IMR-90 (cell line): ENCODE measurements at regions not wholly inside any gene's neighbourhood (a gene's known extent, or its start where the extent isn't known, plus 50 kb on each side); places are given as distances from the start of the nearest gene placed in this dataset.

Source experiments
- ATAC-seq: fragments of 200-7000 bp; cut with Tn5 transposase; 2 replicates; pipeline ENCODE4 v1.9.1; 2020; ENCODE audit warnings: low read depth, mild to moderate bottlenecking, moderate library complexity
- BruUV-seq: library from RNA; stranded (reverse); fragments of 400-500 nt; replicated peaks from 2 replicates; lab custom pipeline; 2021; lab: Mats Ljungman, UMichigan
- CTCF ChIA-PET: fragments of 300-600 bp; formaldehyde crosslinking; extraction: SDS; loops from one replicate; lab custom pipeline; 2021; ENCODE audit warnings: antibody characterized with exemption; lab: Yijun Ruan, JAX
- POLR2A ChIA-PET: fragments of 300-600 bp; sonication (Branson Sonifier 250); formaldehyde crosslinking; loops from one replicate; lab custom pipeline; 2022; ENCODE audit warnings: antibody characterized with exemption; ENCODE audit not compliant: unreplicated experiment; lab: Charles Lee
- DNase-seq: peaks from one replicate; pipeline ENCODE4 v3.0.0; 2013
- H2AFZ ChIP-seq: replicated peaks from 2 replicates; pipeline ENCODE3; 2013; ENCODE audit warnings: low read length, mild to moderate bottlenecking; ENCODE audit not compliant: poor library complexity
- H2AK5ac ChIP-seq: 2 replicates; pipeline ENCODE4 v1.6.1; 2013; ENCODE audit warnings: low read depth, low read length, inconsistent platforms
- H2AK9ac ChIP-seq: replicated peaks from 2 replicates; pipeline ENCODE3; 2013; ENCODE audit warnings: mild to moderate bottlenecking, low read depth, low read length, moderate library complexity; ENCODE audit not compliant: poor library complexity
- H2BK120ac ChIP-seq: 2 replicates; pipeline ENCODE4 v1.6.1; 2013; ENCODE audit warnings: low read depth, low read length, inconsistent platforms
- H2BK15ac ChIP-seq: 3 replicates; pipeline ENCODE4 v1.6.1; 2013; ENCODE audit warnings: low read depth, low read length, inconsistent platforms
- H2BK20ac ChIP-seq: 2 replicates; pipeline ENCODE4 v1.6.1; 2013; ENCODE audit warnings: low read depth, mild to moderate bottlenecking, inconsistent platforms, low read length, moderate library complexity
- H2BK5ac ChIP-seq: 2 replicates; pipeline ENCODE4 v1.6.1; 2013; ENCODE audit warnings: mild to moderate bottlenecking, low read depth, low read length, inconsistent platforms; ENCODE audit not compliant: poor library complexity, severe bottlenecking
- H3K14ac ChIP-seq: replicated peaks from 2 replicates; pipeline ENCODE4 v1.6.1; 2013; ENCODE audit warnings: low read depth, low read length, inconsistent platforms
- H3K18ac ChIP-seq: 2 replicates; pipeline ENCODE4 v1.6.1; 2013; ENCODE audit warnings: low read depth, low read length, control low read depth
- H3K23ac ChIP-seq: 2 replicates; pipeline ENCODE4 v1.6.1; 2013; ENCODE audit warnings: low read depth, low read length, inconsistent platforms
- H3K27ac ChIP-seq: 2 replicates; pipeline ENCODE4 v1.5.1; 2013; ENCODE audit warnings: mild to moderate bottlenecking, control low read depth, low read length; ENCODE audit not compliant: insufficient read depth
- H3K27me3 ChIP-seq: 2 replicates; pipeline ENCODE4 v1.6.1; 2013; ENCODE audit warnings: low read length; ENCODE audit not compliant: control insufficient read depth, insufficient read depth
- H3K36me3 ChIP-seq: 2 replicates; pipeline ENCODE4 v1.6.1; 2013; ENCODE audit warnings: low read length, mixed read lengths; ENCODE audit not compliant: control insufficient read depth, insufficient read depth
- H3K4ac ChIP-seq: 2 replicates; pipeline ENCODE4 v1.6.1; 2013; ENCODE audit warnings: low read depth, low read length, inconsistent platforms
- H3K4me1 ChIP-seq: 2 replicates; pipeline ENCODE4 v1.6.1; 2013; ENCODE audit warnings: low read length, mixed read lengths; ENCODE audit not compliant: control insufficient read depth, insufficient read depth
- H3K4me2 ChIP-seq: 2 replicates; pipeline ENCODE4 v1.6.1; 2013; ENCODE audit warnings: low read depth, mild to moderate bottlenecking, control low read depth, low read length, moderate library complexity
- H3K4me3 ChIP-seq: 2 replicates; pipeline ENCODE4 v1.5.1; 2013; ENCODE audit warnings: low read depth, mild to moderate bottlenecking, control low read depth, low read length, moderate library complexity; ENCODE audit not compliant: insufficient read depth
- H3K56ac ChIP-seq: 2 replicates; pipeline ENCODE4 v1.6.1; 2013; ENCODE audit warnings: low read length, inconsistent platforms; ENCODE audit not compliant: insufficient read depth; ENCODE audit errors: extremely low read depth
- H3K79me1 ChIP-seq, 2 experiments: 2 replicates each; pipeline ENCODE4 v1.6.1; 2013; ENCODE audit warnings: low read length in 2 of 2, inconsistent platforms in 1 of 2, low read depth in 1 of 2
- H3K9ac ChIP-seq: 2 replicates; pipeline ENCODE4 v1.6.1; 2013; ENCODE audit warnings: low read depth, low read length, control low read depth
- H3K9me1 ChIP-seq: 2 replicates; pipeline ENCODE4 v1.6.1; 2013; ENCODE audit warnings: low read length, inconsistent platforms; ENCODE audit not compliant: insufficient read depth
- H3K9me3 ChIP-seq: 2 replicates; pipeline ENCODE4 v1.6.1; 2013; ENCODE audit warnings: low read length; ENCODE audit not compliant: control insufficient read depth, insufficient read depth
- H4K20me1 ChIP-seq: 2 replicates; pipeline ENCODE4 v1.6.1; 2013; ENCODE audit warnings: low read length, inconsistent platforms; ENCODE audit not compliant: insufficient read depth
- H4K5ac ChIP-seq: 2 replicates; pipeline ENCODE4 v1.6.1; 2013; ENCODE audit warnings: mild to moderate bottlenecking, low read depth, low read length, control low read depth
- H4K8ac ChIP-seq, 2 experiments: 2 replicates each; pipeline ENCODE4 v1.6.1; 2013; ENCODE audit warnings: low read depth in 2 of 2, low read length in 2 of 2, control low read depth in 1 of 2, inconsistent platforms in 1 of 2
- H4K91ac ChIP-seq: 2 replicates; pipeline ENCODE4 v1.6.1; 2013; ENCODE audit warnings: low read depth, low read length, inconsistent platforms; ENCODE audit not compliant: insufficient read depth
- CHD1 ChIP-seq: IDR thresholded peaks from 2 replicates; pipeline ENCODE4 v1.6.1; 2012; ENCODE audit warnings: low read depth, low read length, improper control_type of control experiment
- CTCF ChIP-seq: conservative IDR thresholded peaks from 2 replicates; pipeline ENCODE4 v1.5.1; 2012; ENCODE audit warnings: mild to moderate bottlenecking, low read depth, low read length, improper control_type of control experiment
- ELK1 ChIP-seq: fragments of 150-350 bp; IDR thresholded peaks from 2 replicates; pipeline ENCODE4 v1.6.1; 2016; ENCODE audit warnings: low read depth, mild to moderate bottlenecking, low read length, moderate library complexity, borderline replicate concordance
- FOS ChIP-seq: fragments of 150-350 bp; IDR thresholded peaks from 2 replicates; pipeline ENCODE4 v1.6.1; 2016; ENCODE audit warnings: low read depth, low read length
- MAFK ChIP-seq: IDR thresholded peaks from 2 replicates; pipeline ENCODE4 v1.6.1; 2012; ENCODE audit warnings: low read depth, low read length, improper control_type of control experiment
- MAZ ChIP-seq: IDR thresholded peaks from 2 replicates; pipeline ENCODE4 v1.6.1; 2012; ENCODE audit warnings: low read depth, mild to moderate bottlenecking, low read length, improper control_type of control experiment, moderate library complexity, borderline replicate concordance
- POLR2A ChIP-seq: IDR thresholded peaks from 2 replicates; pipeline ENCODE4 v1.6.1; 2012; ENCODE audit warnings: mild to moderate bottlenecking, low read depth, low read length
- RAD21 ChIP-seq: IDR thresholded peaks from 2 replicates; pipeline ENCODE4 v1.6.1; 2012; ENCODE audit warnings: low read length, improper control_type of control experiment
- RCOR1 ChIP-seq: IDR thresholded peaks from 2 replicates; pipeline ENCODE4 v1.6.1; 2012; ENCODE audit warnings: mild to moderate bottlenecking, low read length, improper control_type of control experiment; ENCODE audit not compliant: insufficient replicate concordance
- RFX5 ChIP-seq: IDR thresholded peaks from 2 replicates; pipeline ENCODE4 v1.8.0; 2012; ENCODE audit warnings: low read depth, mild to moderate bottlenecking, low read length, moderate library complexity
- SMC3 ChIP-seq: fragments of 150-350 bp; IDR thresholded peaks from 2 replicates; pipeline ENCODE4 v1.6.1; 2016; ENCODE audit warnings: low read depth, mild to moderate bottlenecking, antibody characterized with exemption, low read length, moderate library complexity
- WGBS, 2 experiments: methylation state at CpG; one replicate each; pipeline versions ENCODE4 v1.1.5 to v1.1.7; 2013; ENCODE audit warnings: missing lambda C conversion rate in 2 of 2; ENCODE audit not compliant: insufficient read length in 1 of 2; ENCODE audit errors: extremely low coverage in 2 of 2; 5-methylcytosine and 5-hydroxymethylcytosine counted together
- dilution Hi-C: fragments of 300-500 bp; cut with HindIII; formaldehyde crosslinking; loops from one replicate; pipeline ENCODE4 v1.14.3; 2018; ENCODE audit warnings: low sequenced_read_pairs; ENCODE audit not compliant: unreplicated experiment
- in situ Hi-C: fragments of 300-500 bp; cut with MboI; formaldehyde crosslinking; loops from 3 replicates; pipeline ENCODE4 v1.14.3; 2019; ENCODE audit warnings: low sequenced_read_pairs, inconsistent platforms, mixed read lengths
- intact Hi-C: fragments of 100-400 bp; cut with micrococcal nuclease; formaldehyde crosslinking; loops from 2 replicates; pipeline ENCODE4 v1.10.0; 2022

GRCh38 chr5:44881266-44881665 lies 72.5 kb downstream of the MRPS30 start:
- no TSS peak for BruUV-seq
- no peak overlapping the region for H3K14ac ChIP-seq
- no peak overlapping the region for H4K5ac ChIP-seq
- DNase-seq (no peak), ATAC-seq (no peak)
- H4K8ac ChIP-seq, result no peak overlapping the region
- no peaks in the 10 kb centered on the region for H3K79me1 ChIP-seq
- H3K56ac ChIP-seq, result no peak overlapping the region
- H3K9ac ChIP-seq, result no peak overlapping the region
- H3K18ac ChIP-seq, result no peak overlapping the region
- no peak overlapping the region for H3K23ac ChIP-seq
- H3K9me1 ChIP-seq, result no peaks in the 10 kb centered on the region
- no peaks in the 10 kb centered on the region for H3K36me3 ChIP-seq
- no peak overlapping the region for H3K4ac ChIP-seq
- H4K20me1 ChIP-seq, result no peaks in the 10 kb centered on the region
- no peak overlapping the region for H2BK20ac ChIP-seq
- TF ChIP-seq RFX5 (no peak), POLR2A (no peak), FOS (no peak), MAFK (no peak), RAD21 (no peak), ELK1 (no peak), CHD1 (no peak), RCOR1 (no peak), SMC3 (no peak), CTCF (no peak), MAZ (no peak)
- no peak overlapping the region for H4K91ac ChIP-seq
- H3K4me2 ChIP-seq, result no peak overlapping the region
- 56% methylated on average over 1 of the region's 5 CpGs; no CpG with 5 or more reads in 1 of the 2 experiments for WGBS, 2 experiments
- no peaks in the 10 kb centered on the region for H3K9me3 ChIP-seq
- dilution Hi-C loops, result no loop called here
- no peak overlapping the region for H2AFZ ChIP-seq
- H3K27ac ChIP-seq, result no peak overlapping the region
- H2AK9ac ChIP-seq, result no peak overlapping the region
- in situ Hi-C loops, result no loop called here
- H2BK120ac ChIP-seq, result no peak overlapping the region
- no peak overlapping the region for H2BK15ac ChIP-seq
- intact Hi-C loops, result no loop called here
- ChIA-PET POLR2A (no interaction called here), CTCF (no interaction called here)
- H3K4me3 ChIP-seq, result no peak overlapping the region
- no peak overlapping the region for H2AK5ac ChIP-seq
- no peak overlapping the region for H2BK5ac ChIP-seq
- no peaks in the 10 kb centered on the region for H3K27me3 ChIP-seq
- no peaks in the 10 kb centered on the region for H3K4me1 ChIP-seq
